DMS79 (cell line): ENCODE measurements at regions not wholly inside any gene's neighbourhood (a gene's known extent, or its start where the extent isn't known, plus 50 kb on each side); places are given as distances from the start of the nearest gene placed in this dataset.
"Not testable (repeated sequence)": the region's sequence is repeated elsewhere in the genome, so short reads cannot be mapped to it uniquely, and the experiment has no call there.

Experiments used
- DNase-seq: peaks from one replicate; lab custom pipeline; 2025; lab: John Stamatoyannopoulos, UW

DNA sequence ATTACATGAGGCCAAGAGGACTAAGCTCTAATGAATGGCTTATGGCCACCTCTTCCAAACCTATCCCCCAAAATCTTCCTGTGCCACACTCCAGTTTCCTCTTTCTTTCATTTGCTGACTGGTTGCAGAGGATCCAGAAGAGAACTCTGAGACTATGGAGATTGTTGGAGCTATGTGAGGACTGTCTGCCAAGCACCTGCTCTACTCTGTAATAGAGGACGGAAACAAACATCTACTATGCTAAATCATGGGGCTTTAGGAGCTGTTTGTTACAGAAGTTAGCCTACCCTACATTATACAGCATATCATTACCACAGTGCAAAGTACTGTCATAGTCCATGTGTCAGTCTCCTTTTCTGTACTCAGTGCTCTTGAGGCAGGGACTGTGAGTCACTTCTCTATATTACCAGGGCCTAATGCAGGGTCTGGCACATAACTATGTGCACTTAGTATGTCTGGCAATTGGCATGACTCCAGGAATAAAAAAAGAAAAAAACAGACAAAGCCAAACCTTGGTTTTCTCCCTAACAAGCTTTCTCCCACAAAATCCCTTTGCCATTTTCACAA, 95.1 kb downstream of the RPAP3 start:
- DNase-seq, result no peak

DNA sequence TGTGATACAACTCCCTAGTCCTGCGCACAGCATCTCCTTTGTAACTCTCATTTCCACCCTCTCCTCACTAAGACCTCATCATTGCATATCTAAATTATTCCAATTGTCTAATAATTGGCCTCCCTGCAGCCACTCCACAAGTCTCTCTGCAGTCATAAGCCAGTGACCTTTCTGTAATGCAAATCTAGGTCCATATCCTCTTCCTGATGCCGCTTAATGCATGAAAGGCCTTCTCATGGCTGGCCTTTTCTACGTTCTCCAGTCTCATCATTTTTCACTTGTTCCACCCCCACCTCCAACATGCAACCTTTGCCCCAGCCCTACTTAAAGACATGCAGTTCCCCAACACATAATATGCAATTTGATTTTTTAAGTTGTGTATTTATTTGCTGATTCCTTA, 96.0 kb downstream of the RPAP3 start:
- DNase-seq, result no peak

DNA sequence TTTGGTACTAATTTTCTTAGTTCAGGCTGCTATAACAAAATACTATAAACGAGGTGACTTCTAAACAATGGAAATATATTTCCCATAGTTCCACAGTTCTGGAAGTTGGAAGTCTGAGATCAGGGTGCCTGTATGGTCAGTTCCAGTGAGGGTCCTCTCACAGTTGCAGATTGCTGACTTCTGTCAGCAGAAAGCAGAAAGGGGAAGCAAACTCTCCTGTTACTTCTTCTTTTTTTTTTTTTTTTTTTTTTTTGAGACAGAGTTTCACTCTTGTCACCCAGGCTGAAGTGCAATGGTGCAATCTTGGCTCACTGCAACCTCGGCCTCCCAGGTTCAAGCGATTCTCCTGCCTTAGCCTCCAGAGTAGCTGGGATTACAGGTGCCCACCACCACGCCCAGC, 97.2 kb downstream of the RPAP3 start:
- DNase-seq, result not testable (repeated sequence)

DNA sequence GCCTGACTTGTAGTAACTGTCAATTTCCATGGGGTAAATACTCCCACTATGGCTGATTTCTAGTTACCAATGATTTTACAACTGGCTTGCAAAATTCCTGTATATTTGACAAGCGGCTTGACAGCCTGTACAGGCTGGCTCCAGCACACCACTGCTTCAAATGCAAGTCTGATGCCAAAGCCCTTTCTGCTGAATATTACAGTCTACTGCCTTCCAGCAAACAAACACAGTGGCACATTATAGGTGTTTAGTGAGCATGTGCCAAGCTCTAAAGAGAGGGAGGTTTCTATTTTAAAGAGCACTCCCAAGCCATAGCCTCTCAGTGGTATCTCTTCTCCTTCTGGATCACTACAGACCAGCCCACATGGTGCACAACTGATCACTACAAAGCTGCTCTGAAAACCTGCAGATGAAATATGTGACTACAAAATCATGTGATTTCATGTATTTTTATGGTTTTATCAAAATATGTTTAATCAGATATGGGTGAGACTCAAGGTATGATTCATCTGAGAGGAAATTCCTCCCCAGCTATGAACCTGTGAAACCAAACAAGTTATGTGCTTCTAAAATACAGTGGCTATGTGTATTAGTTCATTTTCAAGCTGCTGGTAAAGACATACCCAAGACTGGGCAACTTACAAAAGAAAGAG, 101.5 kb downstream of the RPAP3 start:
- no peak for DNase-seq

DNA sequence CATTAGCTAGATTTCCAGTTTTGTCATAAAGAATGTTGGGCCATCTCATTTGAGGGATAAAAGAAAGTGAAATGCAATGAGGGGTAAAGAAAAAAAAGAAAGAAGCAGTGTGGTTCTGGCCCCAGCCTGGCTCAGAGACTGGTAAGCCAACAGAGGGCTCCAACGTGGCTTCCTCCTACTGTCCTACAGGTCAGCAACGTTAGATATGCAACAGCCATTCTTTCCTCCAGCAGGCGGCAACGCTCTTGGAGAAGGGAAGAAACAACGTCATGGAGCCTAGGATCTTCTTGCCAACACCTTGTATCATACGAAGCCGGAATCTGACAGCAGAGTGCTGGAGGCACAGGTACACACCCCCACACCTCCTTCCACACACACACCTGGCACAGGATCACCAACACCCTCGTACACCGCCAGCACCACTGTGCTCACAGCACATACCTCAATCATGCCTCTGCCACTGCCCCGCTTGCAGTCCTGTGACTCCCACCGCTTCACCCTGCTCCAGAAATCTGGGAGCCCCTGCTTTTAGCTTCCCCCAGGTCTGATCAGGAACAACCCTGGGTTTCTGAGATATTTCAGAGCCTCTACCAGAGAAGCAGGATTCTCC, 102.8 kb downstream of the RPAP3 start:
- no peak for DNase-seq

DNA sequence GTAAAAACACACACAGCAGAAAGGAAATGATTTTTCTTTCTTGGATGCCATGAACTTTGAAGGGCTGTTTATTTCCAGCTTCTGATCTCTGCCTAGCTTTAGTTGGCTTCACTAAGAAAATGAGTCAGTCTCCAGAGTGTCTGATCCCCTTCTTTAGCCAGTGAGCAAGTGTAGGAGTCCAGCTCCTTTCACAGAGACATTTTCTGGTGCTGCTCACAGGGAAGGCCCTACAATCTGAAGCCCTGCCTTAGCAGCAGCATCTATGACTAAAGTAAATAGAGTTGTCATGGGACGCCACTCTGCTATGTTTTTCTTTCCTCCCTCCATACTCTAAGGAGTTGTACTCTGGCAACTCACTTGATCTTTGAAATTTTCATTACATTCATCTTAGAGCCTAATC, 103.5 kb downstream of the RPAP3 start:
- no peak for DNase-seq

DNA sequence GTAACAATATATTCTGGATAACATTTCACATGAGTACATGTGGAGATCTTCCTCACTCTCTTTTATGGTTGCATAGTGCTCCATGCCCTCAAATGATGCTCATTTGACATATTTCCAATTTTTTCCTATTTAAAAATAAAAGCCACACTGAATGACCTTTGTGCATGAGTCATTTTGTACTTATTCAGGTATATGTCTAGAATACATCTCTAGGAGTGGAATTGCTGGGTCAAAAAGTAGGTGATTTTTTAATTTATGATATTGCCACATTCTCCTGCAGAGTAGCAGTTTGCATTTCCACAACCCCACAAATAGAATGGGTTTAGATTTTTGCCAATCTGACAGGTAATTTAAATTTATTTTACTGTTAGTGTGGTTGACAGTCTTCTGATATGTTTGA, 104.8 kb downstream of the RPAP3 start:
- no peak for DNase-seq

DNA sequence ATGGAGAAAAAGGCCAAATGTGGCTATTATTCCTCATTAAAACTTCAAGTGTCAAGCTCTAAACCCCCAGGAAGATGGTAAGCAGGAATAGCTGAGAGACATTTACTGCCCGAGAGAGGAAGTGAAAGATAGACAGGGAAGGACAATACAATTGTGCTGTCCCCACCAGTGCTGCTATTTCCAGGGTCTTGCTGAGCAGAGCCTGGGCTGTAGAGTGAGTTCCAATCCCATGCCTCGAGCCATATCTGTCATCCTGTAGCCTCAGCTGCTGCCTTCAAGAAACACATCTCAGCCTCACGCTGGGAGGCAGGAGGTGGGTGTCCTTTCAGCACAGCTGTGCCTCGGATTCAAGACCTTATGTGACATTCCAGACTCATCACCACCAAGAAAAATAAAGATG, 114.0 kb downstream of the RPAP3 start:
- DNase-seq, result no peak

DNA sequence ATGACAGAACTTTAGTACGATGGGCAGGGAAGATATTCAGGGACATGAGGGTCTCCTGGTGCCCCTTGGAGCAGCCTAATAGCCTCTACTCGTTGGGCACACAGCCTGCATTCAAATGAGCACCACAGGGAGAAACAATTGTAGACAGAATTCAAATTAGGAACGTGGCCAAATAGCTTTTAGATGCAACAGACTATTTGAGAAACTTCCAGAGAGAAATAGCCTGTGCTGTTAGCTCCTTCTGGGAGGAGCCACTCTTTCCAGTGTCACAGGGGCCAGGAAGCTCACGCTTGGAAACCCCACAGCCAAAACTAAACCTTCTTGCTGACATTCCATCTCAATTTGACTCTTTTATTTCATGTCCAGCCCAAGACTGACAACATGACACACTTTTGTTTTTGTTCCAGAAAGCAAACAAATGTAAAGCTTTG, 114.5 kb downstream of the RPAP3 start:
- no peak for DNase-seq

DNA sequence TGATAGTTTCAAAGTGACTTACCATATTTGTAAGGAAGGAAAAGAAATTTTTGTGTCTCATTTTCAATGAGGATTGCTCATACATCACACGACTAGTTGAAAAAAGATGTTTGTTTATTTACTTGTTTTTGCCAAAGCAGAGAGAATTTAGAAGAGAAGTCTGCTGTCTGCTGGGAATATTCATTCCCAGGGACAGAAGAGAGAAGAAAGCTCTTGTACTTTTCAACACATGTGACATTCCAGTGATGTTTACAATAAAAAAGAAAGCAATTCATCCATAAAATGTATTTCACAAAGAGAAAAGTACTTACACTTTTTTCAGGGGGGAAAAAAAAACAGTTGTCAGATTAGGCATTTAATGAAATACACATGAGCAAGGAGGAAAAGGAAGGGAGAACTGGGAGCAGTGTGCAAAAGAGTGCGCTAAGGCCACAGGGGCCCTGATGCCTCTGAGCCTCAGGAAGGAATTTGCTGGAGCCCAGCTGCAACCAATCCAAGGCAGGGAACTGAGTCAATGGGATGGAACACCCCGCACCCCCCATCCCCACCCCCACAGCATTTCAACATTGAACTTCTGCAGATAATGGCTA, 115.0 kb downstream of the RPAP3 start:
- no peak for DNase-seq

DNA sequence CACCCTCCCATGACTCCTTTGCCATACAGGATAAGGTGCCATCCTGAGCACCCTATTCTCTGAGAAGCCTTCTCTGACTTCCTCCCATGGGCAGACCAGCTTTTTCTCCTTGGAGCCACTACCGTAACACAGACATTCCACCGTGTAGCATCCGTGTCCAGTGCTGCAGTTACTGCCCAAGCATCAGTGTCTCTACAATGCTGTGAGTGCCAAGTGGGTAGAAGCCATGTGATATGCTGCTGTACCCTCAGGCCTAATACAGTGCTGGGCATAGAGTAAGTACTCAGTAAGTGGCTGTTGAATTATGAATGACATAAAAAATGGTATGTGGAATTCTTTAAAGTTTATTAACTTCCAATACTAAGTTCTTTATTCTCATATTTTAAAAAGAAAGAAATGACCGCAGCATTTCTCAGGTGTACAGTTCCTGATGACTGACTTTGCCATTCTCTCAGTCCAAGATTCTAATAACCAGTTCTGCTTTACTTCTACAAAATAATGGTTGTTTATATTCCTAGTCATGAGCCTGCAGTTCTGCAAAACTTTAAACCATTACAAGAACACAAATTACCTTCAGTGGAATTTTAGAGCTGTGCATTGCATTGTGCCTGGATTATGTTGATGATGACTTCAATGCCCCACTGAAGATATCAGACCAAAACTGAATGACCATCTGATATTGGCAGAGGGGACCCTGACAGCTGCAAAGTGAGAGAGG, 118.7 kb downstream of the RPAP3 start:
- no peak for DNase-seq

DNA sequence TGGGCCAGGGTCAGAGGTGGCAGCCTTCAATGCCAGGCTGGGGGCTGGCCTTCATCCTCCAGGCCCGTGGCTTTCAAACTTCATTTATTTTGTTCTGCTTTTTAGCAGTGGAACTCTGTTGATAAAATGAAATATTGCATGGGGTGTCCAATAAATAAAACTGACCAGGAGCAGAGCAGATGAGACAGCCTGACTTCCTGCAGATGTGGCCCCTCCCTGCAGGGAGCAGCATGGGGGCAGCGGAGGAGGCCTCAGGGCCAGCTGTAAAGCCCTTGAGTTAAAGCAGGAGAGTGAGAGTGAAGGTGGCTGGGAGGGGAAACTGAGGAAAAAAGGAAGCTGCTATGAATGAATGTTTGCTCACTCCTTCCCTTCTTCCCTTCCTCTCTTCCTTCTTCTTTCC, 120.3 kb downstream of the RPAP3 start:
- no peak for DNase-seq

DNA sequence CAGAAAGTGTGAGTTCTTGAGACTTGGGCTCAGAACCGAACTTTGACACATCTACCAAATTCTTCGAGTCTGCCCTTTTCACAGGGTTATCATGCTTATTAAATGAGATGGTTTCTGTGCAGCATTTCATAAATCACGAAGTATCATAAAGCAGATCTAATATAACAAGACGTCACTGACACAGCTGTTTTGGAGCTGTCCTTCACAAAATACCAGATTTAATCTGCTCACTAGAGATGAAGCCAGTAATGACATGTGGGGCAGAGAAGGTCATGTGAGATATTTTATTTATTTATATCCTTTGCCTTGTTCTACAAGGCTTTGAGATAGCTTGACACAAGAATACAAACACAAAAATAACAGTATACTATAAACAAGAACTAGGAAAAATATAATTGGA, 127.0 kb downstream of the RPAP3 start:
- no peak for DNase-seq

DNA sequence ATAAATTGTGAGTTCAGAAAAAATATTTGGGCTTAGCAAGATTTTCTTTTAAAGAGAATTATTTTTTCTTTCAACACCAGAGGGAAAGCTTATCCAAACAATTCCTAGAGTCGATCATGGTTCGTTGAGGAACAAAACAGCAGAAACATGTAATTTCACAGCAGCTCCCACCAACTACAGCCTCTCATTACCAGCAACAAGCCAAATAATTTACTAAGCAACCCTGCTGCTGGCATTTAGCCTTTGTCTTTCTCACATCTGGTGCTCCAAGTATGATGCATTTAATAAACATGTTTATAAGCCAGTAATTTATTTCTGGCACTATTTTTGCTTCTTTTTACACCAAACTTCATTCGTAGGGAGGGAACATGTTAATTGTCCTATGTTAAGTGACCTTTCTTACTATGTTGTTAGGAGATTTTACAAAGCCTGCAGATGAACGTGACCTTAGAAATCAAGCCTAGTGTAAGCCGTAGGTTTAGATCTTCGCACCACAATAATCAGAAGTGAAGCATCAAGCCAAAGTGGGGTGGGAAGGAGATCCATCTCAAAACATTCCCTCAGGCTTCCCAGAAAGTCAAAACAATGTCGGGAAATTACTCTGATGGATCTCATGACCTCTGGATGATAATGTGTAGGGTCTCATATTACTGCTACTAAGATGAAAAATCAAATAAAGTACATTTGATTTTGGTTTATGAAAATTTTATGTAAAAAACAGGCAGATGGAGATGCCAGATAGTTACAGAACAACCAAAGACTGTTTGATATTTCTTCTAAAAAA, 128.4 kb downstream of the RPAP3 start:
- DNase-seq, result no peak

DNA sequence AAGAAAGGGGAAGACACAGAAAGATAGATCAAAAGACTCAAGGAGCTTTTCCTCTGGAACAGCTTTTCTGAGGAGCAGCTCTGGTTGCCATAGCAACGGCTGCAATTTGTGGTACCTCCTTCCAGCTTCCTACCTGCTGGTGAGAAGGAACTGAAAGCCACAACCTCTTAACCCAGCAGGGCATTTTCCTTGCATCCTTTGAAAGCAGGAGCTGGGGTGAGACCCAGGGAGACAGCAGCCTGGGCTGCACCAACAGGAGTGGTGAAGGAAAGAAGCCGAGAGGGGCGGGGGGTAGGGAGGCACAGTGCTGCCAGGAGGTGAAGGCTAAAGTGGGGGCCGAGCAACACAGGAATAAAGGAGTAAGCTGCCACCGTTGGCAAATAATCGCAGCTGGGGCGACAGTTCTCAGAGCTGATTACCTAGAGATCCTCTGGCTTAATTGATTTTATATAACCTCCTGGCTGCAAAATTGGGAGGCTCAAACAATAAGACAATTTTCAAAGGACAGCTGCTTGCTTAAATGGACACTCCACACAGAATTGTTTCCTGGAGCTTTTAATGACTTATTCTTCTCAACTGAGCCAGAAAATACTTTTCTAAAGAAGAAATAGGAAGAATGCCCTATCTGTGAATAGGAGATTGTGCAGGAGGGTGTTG, 129.4 kb downstream of the RPAP3 start:
- DNase-seq, result peak; percentile 6

DNA sequence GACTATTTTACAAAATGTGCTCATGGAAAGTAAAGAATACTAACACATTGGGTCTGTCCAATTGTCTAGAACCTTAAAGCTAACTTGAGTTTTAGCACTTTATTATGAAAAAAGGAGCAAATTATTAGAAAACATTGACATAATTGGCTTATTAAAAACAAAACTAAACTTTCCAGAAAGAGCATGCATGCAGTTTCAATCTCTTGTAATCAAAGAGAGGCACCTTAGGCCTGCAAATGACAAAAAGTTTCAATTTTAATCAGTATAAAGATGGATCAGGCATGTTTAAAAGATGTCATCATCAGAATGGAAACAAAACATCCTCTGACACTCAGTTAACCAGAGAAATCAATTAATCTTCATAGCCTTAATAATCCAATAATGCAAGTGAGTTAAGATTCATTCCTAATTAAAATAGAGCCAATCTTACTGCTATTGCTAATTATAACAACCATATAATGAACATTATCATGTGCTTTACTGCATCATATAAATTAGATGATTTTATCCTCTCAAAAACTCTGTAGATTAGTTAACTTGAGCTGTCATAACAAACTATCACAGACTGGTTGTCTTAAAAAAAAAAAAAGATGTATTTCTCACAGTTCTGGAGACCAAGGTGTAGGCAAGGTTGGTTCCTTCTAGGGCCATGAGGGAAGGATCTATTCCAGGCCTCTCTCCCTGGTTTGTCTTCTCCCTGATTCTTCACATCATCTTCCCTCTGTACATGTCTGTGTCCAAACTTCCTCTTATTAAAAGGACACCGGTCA, 131.4 kb downstream of the RPAP3 start:
- no peak for DNase-seq

DNA sequence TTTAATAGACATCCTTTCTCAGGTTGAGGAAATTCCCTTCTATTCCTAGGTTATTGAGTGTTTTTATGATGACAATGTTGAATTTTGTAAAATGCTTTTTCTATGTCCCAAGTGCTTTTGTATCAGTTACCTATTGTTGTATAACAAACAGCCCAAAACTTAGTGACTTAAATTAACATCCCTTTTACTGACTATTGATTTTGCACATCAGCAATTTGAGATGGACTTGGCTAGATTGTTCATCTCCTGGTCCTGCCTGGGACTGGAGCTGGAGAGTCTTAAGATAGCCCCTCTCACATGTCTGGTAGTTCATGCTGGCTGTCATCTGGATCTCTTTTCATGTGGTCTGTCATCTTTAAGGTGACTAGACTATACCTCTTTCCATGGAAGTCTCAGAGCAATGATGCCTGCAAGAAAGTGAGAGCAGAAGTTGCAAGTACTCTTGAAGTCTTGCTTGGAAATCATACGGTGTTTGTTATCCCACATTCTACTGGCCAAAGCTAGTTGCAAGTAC, 132.6 kb downstream of the RPAP3 start:
- no peak for DNase-seq

DNA sequence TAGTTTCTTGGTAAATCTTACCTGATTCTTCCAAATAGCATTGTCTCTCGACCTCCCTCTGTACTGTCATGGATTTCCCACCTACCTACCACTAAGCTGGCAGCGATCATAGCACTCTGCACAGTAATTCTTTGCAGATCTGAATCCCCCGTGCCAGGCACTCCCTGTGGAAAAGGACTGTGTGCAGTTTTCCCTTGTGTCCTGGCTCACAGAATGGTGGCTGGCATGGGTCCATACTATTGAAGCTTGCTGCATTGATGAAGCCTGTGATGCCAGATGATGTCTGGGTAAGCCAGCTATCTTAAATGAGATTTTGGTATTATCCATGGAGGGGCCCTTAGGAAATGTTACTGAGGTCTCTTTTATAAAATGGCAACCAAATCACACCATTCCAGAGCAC, 135.7 kb downstream of the RPAP3 start:
- no peak for DNase-seq

DNA sequence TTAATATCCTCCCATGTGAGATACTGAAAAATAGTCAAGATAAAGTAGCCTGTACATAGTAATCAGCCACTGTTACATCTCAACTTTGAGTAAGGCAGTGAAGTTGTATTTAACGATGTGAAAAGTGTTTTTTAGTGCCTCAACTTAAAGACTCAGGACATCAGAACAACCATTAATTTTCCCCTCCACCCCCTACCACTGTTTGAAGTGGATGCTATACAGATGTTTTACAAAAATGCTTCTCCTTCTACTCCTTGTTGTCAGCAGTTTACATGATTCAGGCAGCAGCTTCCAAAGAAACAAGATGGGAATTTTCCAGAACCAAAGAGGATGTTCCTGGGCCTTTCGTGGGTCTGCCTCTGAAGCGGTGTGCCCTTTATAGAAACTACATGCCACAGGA, 143.6 kb downstream of the RPAP3 start:
- DNase-seq, result no peak

DNA sequence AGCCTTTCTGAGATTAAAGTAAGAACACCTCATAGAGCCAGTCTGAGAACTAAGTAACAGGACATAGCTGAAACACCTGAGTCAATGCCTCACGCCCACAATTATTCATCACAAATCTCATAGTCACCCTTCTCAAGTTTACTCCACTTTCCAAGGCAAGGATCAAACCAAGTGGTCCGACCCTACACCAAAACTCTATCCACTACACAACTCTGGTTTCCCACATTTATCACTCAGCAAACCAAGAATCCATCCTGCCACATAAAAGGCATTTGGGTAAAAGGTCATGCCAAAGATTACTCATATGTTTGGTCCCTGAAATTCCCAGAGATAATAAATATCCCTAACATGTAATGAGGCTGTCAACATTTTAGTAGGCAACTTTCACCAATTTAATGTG, 144.1 kb downstream of the RPAP3 start:
- no peak for DNase-seq
